ENCODE measurements at regions not wholly inside any gene's neighbourhood (a gene's known extent, or its start where the extent isn't known, plus 50 kb on each side); places are given as distances from the start of the nearest gene placed in this dataset.
"Not testable (repeated sequence)": the region's sequence is repeated elsewhere in the genome, so short reads cannot be mapped to it uniquely, and the experiment has no call there.

DNA sequence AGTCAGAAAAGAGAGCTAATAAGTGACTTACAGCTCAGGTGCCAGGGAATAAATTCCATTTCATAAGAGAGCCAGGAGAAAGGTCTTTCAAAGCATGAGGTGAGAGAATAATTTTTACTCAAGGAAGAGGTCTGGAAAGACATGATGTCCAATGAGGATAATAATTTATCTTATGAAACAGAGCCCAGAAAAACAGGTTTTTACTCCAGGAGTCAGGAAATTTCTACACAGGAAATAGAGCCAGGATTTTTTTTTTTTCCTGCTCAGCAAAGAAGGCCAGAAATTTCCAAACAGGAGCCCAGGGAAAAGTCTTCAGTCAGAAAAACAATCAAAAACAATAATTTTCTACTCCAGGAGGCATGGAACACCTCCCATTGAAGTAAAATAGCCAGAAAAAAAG lies 1185.7 kb upstream of the TSPY4 start:
- DNase-seq = no peak

DNA sequence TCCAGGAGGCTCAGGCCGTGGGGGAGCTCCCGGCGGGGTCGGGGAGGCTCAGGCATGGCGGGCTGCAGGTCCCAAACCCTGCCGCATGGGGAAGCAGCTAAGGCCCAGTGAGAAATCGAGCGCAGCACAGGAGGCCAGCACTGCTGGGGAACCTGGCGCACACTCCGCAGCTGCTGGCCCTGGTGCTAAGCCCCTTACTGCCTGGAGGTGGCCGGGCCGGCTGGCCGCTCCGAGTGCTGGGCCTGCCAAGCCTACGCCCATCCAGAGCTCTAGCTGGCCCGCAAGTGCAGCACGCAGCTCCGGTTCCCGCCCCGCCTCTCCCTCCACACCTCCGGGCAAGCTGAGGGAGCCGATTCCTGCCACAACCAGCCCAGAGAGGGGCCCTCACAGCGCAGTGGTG lies 1208.7 kb upstream of the TSPY4 start:
- DNase-seq = no peak

DNA sequence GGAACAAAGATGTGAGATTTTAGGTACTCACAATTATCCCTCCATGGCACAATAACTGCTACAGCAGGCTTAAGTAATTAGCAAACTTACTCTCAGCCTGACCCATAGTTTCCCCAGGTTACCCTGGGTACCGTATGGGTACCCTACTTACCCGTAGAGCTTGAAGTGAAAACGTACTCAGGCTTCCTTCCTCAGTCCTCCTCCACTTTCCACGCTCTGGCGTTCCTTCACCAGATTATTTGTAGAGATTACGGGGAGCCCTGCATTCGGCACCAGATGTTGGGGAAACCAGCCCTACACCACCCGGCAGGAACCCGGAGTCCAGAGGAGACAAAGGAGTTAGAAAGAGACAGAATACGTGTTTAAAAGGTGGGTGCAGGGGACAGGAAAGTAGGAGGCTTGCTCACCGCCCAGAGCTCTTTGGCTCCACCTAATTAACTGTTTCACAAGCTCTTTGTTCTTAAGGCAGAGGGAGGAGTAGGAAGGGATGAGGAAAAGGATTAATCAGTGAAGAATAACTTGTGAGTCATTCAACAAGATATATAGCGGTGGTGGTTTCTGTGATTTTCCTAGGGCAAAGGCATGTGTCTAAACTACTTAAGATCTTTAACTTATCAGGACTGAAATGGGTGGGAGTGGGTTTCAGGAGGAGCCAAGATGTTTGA lies 1211.2 kb upstream of the TSPY4 start:
- no peak for DNase-seq

DNA sequence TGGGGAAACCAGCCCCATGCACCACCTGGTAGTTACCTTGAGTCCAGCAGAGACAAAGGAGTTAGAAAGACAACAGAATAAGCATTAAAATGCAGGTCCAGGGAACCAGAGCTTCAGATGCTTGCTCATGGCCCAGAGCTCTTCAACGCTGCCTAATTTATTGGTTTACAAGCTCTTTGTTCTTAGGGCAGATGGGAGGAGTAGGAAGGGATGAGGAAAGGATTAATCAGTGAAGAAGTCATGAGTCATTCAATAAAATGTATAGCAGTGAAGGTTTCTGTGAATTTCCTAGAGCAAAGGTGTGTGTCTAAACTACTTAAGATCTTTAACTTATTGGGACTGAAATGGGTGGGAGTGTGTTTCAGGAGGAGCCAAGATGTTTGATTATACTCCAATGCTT lies 1210.3 kb upstream of the AMELY start:
- no peak for DNase-seq

DNA sequence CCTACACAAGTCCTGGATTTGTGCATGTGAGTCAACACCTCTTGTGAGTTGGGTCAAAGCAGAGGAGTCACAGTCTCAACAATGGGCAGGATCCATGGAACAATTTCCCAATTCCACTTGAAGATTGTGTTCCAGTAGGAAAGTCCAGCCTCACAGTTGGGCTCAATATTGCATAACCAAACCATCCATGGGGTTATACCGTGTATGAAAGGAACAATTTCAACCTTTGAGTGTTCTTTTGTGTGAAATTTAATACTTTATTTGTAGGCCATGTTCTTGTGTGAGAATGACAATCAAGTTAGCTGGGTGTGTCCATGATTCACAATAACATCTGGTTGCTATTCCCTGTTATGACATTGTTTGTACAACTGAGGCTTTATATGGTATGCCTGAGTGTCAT lies 1182.9 kb upstream of the AMELY start:
- DNase-seq = no peak

DNA sequence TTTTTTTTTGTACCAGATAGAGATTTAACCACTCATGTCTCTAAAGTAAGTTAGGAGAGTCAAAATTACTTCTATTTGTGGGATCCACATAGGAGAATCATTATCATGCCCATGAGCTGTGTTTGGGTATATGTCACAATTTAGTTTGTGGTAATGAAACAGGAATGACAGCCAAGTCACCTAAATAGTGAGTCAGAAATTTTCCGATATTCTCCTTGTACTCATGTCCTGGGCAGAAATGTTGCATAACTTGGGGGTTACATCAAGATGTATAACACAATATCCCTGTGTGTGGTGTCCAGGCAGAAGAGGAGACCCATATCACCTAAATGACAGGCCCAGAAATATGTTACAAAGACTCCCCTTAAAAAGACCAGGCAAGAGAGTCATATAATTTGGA lies 1181.4 kb upstream of the AMELY start:
- no peak for DNase-seq

DNA sequence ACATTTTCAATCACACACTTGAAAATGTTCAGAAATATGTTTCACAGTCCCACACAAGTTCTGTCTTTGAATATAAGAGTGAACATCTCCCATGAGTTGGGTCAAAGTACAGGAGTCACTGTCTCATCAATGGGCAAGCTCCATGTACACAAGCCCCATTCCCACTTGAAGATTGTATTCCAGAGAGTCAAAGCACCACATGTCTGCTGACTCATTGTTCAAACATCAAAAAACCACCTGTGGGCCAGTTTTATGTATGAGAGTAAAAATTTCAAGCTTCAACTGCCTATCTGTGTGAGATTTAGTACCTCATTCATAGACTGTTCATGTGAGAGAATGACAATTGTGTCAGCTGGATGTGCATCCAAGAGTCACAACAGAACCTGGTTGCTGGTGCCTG lies 1174.4 kb upstream of the AMELY start:
- no peak for DNase-seq

DNA sequence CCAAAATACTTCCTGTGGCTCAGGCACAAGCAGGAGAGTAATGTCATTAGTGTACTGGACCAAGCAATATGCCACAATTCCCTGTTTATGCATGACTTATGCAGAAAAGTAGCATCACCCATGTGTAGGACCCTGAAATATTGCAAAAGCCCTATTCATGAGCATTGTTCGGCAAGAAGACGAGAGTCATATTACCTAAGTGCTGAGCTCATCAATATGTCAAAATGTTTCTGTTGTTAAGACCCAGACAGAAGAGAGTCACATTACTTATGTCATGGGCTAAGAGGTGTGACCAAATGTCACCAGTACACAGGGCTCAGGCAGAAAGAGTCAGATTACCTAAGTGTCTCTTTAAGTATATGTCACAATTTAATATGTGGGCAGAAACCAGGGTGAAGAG lies 1172.6 kb upstream of the AMELY start:
- DNase-seq = no peak

DNA sequence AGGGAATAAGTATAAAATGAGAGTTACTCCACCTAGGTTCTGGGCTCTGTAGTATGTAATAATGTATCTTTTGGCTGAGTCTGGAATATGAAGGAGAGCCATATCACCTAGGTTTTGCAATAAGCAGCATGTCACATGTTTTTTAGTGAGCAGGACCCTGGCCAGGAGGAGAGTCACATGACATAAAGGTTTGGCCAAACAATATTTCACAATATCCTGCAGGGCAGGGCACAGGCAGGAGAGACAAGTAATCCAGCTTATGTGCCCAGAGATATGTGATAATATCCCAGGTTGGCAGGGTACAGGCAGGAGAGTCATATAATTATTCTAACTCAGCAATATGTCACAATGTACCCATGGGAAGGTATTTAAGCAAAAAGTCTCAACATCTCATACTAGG lies 1169.6 kb upstream of the AMELY start:
- no peak for DNase-seq

DNA sequence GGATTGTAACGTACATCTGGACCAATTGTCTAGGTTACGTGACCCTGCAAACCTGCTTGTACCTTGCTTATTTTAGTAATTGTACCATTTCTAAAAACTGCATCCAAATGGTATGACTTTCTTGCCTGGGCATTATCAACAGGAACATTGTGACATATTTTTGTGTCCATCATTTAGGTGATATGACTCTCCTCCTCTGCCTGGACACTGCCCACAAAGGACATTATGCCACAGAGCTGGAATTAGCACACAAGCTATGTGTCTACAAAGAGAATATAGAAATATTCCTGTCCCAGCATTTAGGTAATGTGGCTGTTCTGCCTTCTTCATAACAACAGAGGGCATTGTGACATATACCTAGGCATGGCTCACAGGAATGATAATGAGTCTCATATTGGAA lies 1153.7 kb upstream of the AMELY start:
- no peak for DNase-seq

DNA sequence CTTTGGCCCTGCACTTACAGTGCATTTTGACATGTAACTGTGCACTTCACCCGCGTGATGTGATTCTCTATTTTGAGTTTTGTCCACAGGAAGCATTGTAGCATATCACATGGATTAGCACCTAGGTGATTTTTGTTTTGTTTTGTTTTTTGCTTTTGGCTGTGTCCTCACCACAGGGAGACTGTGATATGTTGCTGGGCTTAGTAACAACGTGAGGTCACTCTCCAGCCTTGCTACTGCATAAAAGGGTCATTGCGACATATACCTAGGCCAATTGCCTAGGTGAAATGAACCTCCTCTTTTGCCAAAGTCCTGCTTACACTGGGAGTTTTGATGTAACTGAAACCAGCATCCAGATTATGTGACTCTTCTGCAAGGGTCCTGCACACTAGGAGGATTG lies 1152.9 kb upstream of the AMELY start:
- DNase-seq = no peak

DNA sequence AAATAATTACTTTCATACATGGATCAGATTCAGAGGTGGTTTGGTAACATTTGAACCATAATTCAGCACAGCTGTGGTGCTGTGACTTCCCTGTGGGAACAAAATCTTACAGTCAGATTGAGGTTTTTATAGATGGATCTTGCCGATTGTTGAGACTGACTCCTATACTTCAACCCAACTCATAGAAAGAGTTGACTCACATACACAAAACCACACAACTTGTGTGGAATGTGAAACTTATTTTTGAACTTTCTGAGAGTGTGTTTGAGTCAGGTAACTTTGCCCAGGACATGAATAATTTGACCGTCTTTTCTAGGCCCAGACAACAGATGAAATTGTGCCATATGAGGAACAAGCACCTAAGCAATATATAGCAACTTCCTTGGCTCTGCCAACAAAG lies 1152.4 kb upstream of the AMELY start:
- DNase-seq = no peak

DNA sequence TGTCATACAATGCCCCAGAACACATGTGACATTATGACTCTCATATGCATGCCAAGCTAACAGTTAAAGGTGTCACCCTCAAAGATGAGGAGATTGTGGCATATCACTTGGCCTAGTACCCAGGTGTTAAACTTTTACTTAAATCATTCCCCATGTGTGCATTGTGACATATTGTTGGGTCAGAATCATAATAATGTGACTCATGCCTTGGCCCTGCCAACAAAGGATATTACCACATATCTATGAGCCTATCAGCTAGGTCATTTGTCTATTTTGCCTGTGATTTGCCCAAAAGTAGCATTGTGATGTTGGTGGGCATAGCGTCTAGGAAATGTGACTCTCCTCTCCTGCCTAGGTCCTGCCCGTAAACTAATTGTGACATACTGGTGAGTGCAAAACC lies 1147.1 kb upstream of the AMELY start:
- DNase-seq = no peak

DNA sequence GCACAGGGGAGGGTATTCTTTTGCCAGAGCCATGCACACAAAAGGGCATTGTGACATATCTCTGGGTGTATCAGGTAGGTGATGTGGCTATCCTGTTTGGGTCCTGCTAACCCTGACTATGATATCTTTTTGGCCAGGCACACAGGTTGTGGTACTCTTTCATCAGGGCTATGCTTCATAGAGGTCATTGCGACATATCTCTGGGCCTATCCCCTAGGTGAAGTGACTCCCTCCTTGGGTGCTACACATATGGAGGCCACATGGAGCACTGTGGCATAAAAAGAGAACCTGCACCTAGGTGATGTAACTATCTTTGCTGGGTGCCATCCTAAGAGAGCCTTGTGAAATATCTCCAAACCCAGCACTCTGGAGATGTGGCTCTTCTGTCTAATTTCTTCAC lies 1139.8 kb upstream of the AMELY start:
- DNase-seq = no peak

DNA sequence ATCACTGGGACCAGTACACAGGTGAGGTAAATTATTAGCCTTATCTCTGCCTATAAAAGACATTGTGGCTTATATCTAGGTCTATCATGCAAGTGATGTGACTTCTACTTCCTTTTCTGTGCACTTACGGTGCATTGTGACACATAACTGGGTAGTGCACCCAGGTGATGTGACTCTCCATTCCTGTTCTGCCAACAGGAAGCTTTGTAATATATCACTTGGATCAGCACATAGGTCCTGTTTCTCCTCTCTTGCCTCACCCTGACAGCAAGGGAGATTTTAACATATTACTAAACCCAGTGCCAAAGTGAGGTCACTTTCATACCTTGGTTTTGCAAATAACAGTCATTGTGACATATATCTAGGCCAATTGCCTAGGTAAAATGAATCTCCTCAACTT lies 1129.7 kb upstream of the AMELY start:
- no peak for DNase-seq

DNA sequence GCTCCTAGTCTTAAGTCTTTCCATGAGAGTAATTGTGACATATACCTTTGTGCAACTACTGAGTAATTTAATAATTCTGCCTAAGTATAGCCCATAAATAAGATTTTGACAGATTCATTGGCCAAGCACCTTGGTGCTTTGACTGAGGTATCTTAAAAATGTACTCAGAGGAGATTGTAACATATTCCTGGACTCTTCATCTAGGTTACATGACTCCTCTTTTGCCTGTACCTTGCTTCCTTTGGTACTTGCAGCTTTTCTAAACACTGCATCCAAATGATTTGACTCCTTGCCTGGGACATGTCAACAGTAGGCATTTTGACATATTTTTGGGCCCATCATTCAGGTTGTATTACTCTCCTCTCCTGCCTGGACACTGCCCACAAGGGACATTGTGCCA lies 1125.0 kb upstream of the AMELY start:
- no peak for DNase-seq

DNA sequence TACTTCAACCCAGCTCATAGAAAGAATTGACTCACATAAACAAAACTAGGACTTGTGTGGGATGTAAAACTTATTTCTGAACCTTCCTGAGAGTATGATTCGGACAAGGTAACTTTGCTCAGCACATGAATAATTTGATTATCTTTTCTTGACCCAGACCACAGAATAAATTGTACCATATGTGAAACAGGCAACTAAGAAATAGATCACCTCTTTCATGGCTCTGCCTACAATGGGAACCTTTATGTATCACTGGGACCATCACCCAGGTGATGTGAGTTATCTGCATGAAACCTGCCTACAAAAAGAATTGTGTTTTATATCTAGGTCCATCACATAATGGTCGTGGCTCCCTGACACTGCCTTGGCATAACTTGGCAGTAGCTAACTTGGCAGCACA lies 1124.1 kb upstream of the AMELY start:
- DNase-seq = no peak

DNA sequence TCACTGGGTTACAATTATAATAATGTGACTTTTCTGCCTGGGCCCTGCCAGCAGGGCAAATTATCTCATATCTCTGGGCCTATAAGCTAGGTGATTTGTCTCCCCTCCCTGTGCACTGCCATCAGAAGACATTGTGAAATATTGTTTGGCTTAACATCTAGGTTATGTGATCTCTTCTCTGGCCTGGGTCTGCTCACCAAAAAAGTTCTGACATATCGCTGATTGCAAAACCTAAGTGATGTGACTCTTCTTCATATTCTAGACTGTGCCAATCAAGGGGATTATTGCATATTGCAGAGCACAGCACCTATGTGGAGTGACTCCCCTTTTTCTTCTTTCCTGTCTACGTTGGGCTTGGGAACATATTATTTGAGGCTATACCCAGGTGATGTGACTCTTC lies 1123.1 kb upstream of the AMELY start:
- DNase-seq = no peak

DNA sequence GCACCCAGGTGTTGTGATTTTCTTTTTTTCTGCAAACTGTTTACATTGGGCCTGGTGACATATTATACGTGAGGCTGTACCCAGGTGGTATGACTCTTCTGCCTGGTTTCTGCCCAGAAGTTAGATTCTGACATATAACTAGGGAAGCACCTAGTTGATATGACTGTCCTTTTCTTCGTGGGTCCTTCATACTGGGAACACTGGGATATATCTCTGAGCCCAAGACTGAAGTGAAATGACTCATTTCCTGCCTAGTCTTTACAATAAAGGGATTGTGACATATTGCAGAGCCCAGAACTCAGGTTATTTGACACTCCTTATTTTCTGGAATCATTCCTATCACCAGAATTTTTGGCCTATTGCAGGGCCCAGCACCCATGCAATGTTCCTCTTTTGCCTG lies 1121.6 kb upstream of the AMELY start:
- no peak for DNase-seq

DNA sequence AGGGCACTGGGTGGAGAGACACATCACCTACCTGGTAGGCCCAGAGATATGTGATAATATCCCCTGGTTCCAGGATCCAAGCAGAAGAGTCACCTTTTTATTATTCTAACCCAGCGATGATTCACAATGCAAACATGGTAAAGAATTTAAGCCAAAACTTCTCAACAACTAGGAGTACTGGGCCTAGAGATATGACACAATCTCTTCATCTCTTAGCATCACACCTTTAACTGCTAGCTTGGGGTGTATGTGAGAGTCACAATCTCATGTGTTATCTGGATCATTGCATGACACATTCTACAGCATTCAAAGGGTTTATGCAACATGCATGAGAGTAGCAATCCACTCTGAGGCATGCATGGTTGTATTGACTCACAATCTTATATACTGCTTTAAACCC lies 1109.0 kb upstream of the AMELY start:
- DNase-seq = no peak

DNA sequence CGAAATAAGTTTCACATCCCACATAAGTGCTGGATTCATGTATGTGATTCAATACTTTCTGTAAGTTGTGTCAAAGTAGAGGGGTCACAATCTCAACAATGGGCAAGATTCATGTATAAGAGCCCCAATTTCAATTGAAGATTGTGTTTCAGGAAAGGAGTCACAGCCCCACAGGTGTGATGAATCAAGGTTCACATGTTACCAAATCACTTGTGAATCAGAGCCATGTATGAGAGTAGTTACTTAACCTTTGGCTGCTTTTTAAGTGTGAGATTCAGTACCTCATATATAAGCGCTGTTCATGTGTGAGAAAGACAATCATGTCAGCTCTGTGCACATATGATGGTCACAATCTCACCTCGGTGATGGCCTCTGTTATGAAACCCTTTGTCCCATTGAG lies 1100.0 kb upstream of the AMELY start:
- DNase-seq = no peak

DNA sequence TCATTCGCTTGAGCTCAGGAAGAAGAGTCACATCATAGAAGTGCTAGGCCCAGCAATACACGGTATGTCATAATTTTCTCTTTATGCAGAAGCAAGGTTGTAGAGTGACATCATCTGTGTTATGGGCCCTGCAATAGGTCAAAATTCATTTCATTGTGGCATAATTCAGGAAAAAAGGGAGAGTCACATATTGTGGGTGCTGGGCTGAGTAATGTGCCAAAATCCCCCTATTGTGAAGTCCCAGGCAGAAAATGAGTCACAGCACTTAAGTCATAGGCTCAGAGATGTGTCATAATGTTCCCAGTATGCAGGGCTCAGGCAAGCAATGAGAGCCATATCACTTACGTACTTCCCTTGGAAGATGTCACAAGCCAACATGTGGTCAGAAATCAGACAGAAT lies 1092.6 kb upstream of the AMELY start:
- DNase-seq = no peak

DNA sequence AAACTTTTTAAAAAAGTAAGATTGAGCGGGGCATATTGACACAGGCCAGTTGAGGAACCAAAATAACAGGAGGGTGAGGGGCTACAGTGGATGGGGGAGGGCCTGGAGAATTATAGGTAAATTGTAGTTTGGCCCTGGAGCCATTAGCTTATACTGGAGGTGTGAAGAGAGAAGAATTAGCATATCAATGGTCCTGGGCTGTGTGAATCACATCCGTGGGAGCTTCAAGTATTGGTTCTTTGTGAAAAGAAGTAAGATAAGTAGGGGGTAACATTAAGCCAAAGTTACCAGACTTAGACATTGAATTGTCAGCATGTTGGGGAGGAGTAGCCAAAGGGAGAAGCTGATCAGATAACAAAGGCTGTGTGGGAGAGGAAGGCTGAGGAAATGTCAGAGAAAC lies 1085.2 kb upstream of the AMELY start:
- no peak for DNase-seq

DNA sequence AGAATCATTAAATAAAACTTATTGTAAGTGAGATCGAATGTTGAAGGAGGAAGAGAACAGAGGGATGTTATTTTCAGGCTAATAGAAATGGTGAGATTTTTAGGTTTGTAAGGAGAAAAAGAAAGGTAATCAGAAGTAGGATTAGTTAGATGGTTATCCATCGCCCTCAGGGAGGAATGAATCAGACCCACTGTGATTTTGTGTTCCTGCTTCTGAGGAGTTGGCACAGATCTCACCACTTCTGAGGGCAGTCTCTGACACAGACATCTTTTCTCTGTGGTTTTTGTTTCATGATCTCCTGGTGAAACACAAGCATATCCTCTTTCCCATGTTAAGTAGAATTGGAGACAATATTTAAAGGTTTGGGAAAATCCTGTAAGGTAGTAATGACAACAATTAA lies 1083.2 kb upstream of the AMELY start:
- DNase-seq = not testable (repeated sequence)

DNA sequence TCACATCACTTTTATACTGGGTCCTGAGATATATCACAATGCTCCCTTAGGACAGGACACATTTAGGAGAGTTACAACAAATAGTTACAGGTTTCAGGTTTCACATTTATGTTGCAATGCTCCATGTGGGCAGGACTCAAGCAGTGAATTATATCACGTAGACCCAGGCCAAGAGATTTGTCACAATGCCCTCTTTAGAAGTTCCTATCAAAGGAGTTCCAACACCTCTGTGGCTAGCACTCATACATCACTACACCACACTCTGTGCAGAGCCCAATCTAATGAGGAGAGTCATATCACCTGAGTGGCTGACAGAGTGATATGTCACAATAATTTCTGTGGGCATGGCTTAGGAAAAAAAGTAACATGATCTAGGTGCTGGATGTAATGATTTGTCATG lies 1068.2 kb upstream of the AMELY start:
- no peak for DNase-seq

DNA sequence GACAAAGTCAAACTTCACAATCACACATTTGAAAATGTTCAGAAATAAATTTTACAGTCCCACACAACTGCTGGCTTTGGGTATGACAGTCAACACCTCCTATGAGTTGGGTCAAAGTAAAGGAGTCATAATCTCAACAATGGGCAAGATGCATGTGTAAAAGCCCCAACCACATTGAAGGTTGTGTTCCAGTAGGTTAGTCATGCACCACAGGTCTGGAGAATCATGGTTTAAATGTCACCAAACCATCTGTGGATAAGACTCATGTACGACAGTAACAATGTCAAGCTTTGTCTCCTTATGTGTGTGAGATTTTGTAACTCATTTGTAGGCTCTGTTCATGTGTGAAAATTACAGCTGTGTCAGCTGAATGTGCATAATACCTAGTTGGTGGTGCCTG lies 1065.7 kb upstream of the AMELY start:
- no peak for DNase-seq

Measured in NCI-H446 (cell line).